ENCODE measurements at regions not wholly inside any gene's neighbourhood (a gene's known extent, or its start where the extent isn't known, plus 50 kb on each side); places are given as distances from the start of the nearest gene placed in this dataset.
"Not testable (repeated sequence)": the region's sequence is repeated elsewhere in the genome, so short reads cannot be mapped to it uniquely, and the experiment has no call there.

DNA sequence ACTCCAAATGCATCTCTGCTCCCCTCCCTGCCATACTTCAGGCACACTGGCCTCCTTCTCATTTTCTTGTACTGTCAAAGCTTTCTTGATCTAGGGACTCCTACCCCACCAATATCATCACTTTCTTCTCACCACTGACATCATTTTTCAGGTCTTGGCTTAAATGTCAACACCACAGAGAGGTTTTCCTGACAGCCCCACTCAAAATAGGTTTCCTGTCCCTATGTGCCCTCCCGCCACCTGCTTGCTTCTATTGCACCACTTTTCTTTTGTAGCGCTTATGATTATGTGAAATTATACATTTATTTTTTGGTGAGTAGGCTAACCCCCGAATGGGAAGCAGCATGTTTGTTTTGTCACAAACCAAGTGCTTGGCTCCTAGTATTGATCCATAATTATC lies 164.6 kb downstream of the NDFIP2 start:
- no peak for DNase-seq

DNA sequence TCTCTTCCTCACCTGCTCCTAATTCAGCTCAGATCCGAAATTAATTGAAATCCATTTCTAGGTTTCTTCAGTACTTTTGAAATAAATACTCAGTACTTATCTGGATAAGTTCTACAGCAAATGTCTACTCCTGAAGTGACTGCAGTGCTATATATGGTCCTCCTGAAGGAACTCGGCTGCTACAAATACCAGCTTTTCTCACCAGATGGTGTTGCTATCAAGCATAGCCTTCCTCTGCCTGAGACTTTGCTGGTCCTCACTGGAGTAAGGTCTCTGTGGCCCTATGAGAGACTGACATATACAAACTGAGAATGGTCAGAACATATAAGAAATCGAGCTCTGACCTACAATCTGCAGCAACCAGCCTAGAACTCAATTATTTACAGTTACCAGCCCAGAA lies 161.6 kb downstream of the NDFIP2 start:
- no peak for DNase-seq

DNA sequence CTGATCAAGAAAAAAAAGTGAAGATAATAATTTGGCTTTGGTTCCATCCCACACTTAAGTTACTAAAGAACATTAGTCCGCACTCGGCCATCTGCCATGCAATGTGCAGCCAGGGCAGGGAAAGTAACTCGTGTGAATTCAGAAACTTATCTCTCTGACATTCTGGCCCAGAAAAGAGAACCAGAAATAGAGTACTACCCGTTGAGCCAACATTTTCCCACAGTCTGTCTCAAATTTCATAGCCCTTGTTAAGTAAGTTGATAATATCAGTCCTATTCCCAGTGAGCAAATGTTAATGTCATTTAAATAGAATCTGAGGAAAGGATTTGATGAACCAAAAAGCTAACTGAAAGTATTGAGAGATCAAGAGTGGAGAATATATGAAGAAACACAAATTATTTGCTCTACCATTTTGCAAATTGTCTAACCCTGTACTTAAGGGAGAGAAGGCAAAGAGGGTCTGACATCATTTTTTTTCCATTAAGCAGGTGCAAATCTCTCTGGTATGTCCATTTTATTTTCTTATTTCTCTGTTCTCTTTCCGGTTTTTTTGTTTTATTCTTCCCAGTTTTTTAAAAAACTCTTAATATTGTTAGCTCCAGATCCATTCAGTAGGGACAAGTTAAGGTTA lies 156.3 kb downstream of the NDFIP2 start:
- no peak for DNase-seq

DNA sequence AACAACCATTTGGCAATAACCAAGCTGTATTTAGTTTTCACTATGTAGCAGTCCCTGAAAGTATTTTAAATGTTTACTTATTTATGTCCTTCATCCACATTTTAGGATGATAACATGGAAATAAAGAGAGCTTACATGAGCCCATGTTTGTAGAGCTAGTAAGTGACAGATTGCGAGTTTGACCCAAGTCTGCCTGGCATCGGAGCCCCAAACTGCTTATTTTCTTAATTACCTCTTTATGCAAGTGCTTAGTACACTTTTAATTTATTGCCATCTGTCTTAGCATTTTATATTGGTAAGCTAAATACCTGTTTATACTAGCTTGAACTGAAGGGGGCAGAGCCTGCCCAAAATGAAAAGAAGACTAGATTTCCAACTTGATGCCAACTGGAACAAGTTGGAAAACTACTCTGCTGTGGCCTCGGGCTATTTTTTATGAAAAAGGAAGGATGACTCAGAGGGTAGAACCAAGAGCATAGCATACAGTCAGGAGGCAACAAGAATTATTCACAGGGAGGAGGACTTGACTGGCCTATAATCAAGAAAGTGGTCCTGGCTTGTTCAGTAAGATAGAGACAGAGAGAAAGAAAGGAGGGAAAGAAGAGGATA lies 150.2 kb downstream of the NDFIP2 start:
- DNase-seq: no peak

DNA sequence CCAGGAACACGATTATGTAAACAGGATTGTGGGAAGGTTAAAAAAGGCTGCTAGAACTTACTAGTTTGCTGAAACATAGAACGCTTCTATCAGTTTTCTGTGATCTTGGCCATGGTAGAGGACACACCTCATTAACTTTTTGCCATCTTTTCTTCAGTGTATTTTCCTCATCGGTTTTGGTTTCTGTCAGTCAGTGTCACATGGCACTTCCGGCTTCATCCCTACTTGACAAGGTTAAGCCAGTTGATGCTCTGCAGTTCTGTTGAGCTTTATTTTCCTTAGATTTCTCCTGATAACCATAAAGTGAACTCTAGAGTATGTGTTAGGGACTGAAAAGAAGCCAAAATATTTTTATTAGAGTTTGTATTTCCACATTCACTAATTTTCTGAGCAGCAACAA lies 147.5 kb downstream of the NDFIP2 start:
- no peak for DNase-seq

DNA sequence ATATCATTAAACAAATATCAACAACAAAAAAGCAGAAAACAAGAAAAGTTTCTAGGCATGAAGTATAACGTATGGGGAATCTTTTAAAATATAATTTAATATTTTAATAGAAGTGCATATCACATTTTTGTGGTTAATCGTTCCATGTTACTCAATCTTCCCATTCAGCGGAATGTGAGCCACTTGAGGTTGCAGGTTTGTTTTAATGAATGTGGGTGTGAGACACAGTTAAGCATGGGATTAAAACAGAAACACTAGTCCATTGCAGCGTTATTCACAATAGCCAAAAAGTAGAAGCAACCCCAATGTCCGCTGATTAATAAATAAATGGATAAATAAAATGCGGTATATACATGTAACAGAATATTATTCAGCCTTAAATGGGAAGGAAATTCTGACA lies 146.0 kb downstream of the NDFIP2 start:
- DNase-seq: no peak

DNA sequence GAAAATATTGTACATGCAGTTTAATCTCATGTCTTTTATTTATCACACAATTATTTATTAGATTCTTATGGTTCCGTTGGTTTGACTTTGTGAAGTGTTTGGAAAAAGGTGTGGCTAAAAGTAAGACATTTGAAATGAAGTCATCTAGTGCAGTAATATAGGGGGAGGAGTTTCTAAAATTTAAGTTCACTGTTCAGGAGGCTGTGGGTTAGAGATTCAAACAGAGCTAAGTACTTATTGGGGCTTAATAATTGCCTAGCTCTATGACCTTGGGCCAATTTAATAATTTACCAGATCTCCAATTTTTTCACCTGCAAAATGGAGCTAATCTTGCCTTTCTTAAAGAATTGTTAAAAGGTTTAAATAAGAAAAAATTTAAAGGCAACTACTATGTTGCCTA lies 144.6 kb downstream of the NDFIP2 start:
- DNase-seq: no peak

DNA sequence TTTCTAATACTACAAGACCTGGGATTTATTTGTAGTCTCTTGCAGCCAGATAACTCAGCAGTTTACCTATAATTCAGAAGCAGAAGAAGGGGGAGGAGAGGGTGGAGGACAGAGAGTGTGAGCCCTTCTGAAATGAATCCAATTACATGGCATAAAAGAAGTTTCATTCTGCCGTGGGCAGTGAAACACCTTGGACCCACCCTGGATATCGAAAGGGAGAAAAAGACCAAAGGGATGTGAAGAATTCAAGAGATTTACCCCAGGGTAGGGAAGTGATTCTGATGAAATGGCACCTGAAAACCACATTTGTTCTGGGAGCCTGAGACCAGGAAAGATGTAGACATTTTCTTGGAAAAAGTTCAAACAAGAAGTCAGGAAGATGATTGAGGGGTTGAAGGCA lies 140.9 kb downstream of the NDFIP2 start:
- no peak for DNase-seq

DNA sequence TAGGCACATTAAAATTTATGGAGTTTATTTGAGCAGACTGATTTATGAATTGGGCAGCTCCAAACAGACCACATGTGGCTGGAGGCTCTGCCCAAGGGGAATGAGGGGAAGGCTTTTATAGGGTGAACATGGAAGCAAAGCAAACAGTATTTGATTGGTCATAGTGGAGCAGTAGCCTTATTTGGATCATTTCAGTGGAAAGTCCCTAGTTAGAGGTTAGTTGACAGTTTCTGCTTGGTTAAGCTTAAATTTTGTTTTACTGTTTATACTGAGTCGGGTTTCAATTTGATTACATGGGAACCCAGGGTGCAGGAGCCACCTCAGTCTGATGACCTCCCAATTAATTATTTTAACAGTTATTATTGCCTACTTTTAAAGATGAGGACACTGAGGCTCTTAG lies 140.5 kb downstream of the NDFIP2 start:
- DNase-seq: no peak

DNA sequence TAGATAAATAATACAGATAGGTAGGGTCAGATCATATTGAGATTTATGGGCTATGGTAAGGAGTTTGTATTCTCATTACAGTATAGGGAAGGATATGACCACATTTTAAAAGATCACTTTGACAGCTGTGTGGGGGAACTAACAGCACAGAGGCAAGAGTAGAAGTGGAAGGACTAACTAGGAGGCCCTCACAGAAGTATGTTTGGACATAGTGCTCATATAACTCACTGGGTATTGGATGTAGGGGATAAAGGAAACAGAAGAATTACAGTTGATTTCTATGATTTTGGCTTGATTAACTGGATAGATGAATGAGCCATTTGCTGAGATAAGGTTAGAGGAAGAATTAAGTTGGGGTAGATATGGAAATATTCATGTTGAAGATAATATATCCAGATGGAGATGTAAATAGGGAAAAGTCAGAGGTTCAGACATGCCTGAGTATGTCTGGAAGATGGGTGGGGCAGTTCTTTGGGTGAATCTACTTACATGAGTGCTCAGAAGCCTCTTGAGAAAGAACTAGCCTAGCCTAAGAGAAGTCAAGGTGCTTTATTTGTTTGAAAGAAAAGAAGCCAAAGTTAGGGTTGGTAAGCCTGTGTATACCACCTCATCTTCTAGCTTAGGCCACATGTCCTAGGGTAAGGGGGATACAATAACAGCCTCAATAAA lies 133.4 kb downstream of the NDFIP2 start:
- no peak for DNase-seq

DNA sequence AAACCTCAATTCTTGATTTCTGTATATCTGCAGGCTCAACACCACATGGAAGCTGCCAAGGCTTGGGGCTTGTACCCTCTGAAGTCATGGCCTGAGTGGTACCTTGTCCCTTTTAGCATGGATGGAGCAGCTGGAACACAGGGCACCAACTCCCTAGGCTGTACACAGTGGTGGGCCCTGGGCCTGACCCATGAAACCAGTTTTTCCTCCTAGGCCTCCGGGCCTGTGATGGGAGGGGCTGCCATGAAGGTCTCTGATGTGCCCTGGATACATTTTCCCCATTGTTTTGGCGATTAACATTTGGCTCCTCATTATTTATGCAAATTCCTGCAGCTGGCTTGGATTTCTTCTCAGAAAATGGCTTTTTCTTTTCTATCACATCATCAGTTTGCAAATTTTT lies 131.6 kb downstream of the NDFIP2 start:
- DNase-seq: no peak

DNA sequence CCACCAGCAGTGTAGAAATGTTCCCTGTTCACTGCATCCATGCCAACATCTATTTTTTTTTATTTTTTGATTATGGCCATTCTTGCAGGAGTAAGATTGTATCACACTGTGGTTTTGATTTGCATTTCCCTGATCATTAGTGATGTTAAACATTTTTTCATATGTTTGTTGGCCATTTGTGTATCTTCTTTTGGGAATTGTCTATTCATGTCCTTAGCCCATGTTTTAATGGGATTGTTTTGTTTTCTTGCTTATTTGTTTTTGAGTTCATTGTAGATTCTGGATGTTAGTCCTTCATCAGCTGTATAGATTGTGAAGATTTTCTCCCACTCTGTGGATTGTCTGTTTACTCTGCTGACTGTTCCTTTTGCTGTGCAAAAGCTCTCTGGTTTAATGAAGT lies 126.9 kb downstream of the NDFIP2 start:
- not testable (repeated sequence) for DNase-seq
